GM23338 (cell line): ENCODE measurements at regions not wholly inside any gene's neighbourhood (a gene's known extent, or its start where the extent isn't known, plus 50 kb on each side); places are given as distances from the start of the nearest gene placed in this dataset.

Source experiments
- ATAC-seq: fragments of 200-7000 bp; cut with Tn5 transposase; 3 replicates; pipeline ENCODE4 v1.9.1; 2020
- DNase-seq: peaks from one replicate; pipeline ENCODE4 v3.0.0-alpha.2; 2015; ENCODE audit warnings: low spot score
- H2AFZ ChIP-seq: fragments of 200-600 bp; sonication (generic); 2 replicates; pipeline ENCODE4 v1.8.0; 2016; ENCODE audit warnings: antibody characterized with exemption, mild to moderate bottlenecking, moderate library complexity
- H3F3A ChIP-seq: fragments of 200-600 bp; sonication (generic); replicated peaks from 2 replicates; pipeline ENCODE4 v1.8.0; 2017; ENCODE audit warnings: antibody characterized with exemption, mixed run types, low read depth
- H3K27ac ChIP-seq: fragments of 200-600 bp; sonication (generic); 2 replicates; pipeline ENCODE4 v1.6.1; 2016; ENCODE audit warnings: low read depth
- H3K27me3 ChIP-seq: fragments of 200-600 bp; sonication (generic); 2 replicates; pipeline ENCODE4 v1.8.0; 2016; ENCODE audit warnings: mild to moderate bottlenecking, mixed run types, moderate library complexity; ENCODE audit not compliant: insufficient read depth
- H3K36me3 ChIP-seq: fragments of 200-600 bp; sonication (generic); 2 replicates; pipeline ENCODE4 v1.8.0; 2016; ENCODE audit warnings: mild to moderate bottlenecking; ENCODE audit not compliant: insufficient read depth
- H3K4me1 ChIP-seq: fragments of 200-600 bp; sonication (generic); 2 replicates; pipeline ENCODE4 v1.8.0; 2016; ENCODE audit warnings: mild to moderate bottlenecking, moderate library complexity; ENCODE audit not compliant: insufficient read depth
- H3K4me2 ChIP-seq: fragments of 200-600 bp; sonication (generic); 2 replicates; pipeline ENCODE4 v1.7.1; 2017; ENCODE audit warnings: mixed run types
- H3K4me3 ChIP-seq: fragments of 200-600 bp; sonication (generic); 2 replicates; pipeline ENCODE4 v1.6.1; 2016; ENCODE audit warnings: mixed run types
- H3K79me2 ChIP-seq: fragments of 200-600 bp; sonication (generic); replicated peaks from 2 replicates; pipeline ENCODE4 v1.8.0; 2017; ENCODE audit warnings: mild to moderate bottlenecking; ENCODE audit not compliant: insufficient read depth
- H3K9me2 ChIP-seq: fragments of 200-600 bp; sonication (generic); 2 replicates; pipeline ENCODE4 v1.8.0; 2017; ENCODE audit not compliant: insufficient read depth
- H4K20me1 ChIP-seq: fragments of 200-600 bp; sonication (generic); replicated peaks from 2 replicates; pipeline ENCODE4 v1.8.0; 2017; ENCODE audit warnings: mild to moderate bottlenecking; ENCODE audit not compliant: insufficient read depth
- H3K27ac Mint-ChIP-seq: 2 replicates; pipeline ENCODE4 v1.8.0; 2020; ENCODE audit warnings: inconsistent platforms, mild to moderate bottlenecking, moderate library complexity, mixed read lengths
- H3K27me3 Mint-ChIP-seq: 3 replicates; pipeline ENCODE4 v1.8.0; 2022; ENCODE audit warnings: low read depth, mild to moderate bottlenecking, moderate library complexity, mixed read lengths, inconsistent platforms; ENCODE audit not compliant: insufficient read depth, poor library complexity
- H3K36me3 Mint-ChIP-seq: 3 replicates; pipeline ENCODE4 v1.8.0; 2021; ENCODE audit warnings: low read depth, mild to moderate bottlenecking, inconsistent platforms, moderate library complexity, mixed read lengths
- H3K4me1 Mint-ChIP-seq: 3 replicates; pipeline ENCODE4 v1.8.0; 2020; ENCODE audit warnings: mild to moderate bottlenecking, inconsistent platforms, mixed read lengths
- H3K4me3 Mint-ChIP-seq: 3 replicates; pipeline ENCODE4 v1.8.0; 2021; ENCODE audit warnings: moderate library complexity, mild to moderate bottlenecking, inconsistent platforms, mixed read lengths
- H3K9me3 Mint-ChIP-seq: 3 replicates; pipeline ENCODE4 v1.8.0; 2020; ENCODE audit warnings: moderate library complexity, mild to moderate bottlenecking, inconsistent platforms, mixed read lengths
- CREB1 ChIP-seq: fragments of 250-450 bp; sonication (Bioruptor Pico); IDR thresholded peaks from 2 replicates; pipeline ENCODE4 v1.5.0; 2020; ENCODE audit warnings: low read depth, mild to moderate bottlenecking, moderate library complexity
- ETS1 ChIP-seq: IDR thresholded peaks from 2 replicates; pipeline ENCODE4 v1.6.1; 2016; ENCODE audit warnings: antibody characterized with exemption
- EZH2phosphoT487 ChIP-seq: fragments of 200-600 bp; sonication (generic); IDR thresholded peaks from one replicate; pipeline ENCODE4 v1.8.1; 2018; ENCODE audit warnings: antibody characterized with exemption; ENCODE audit not compliant: unreplicated experiment
- NANOG ChIP-seq: IDR thresholded peaks from 2 replicates; pipeline ENCODE4 v1.6.1; 2016; ENCODE audit warnings: antibody characterized with exemption, borderline replicate concordance
- POLR2AphosphoS5 ChIP-seq: IDR thresholded peaks from 2 replicates; pipeline ENCODE4 v1.6.1; 2016; ENCODE audit warnings: antibody characterized with exemption, low read depth
- REST ChIP-seq: IDR thresholded peaks from one replicate; pipeline ENCODE4 v1.6.1; 2018; ENCODE audit warnings: antibody characterized with exemption; ENCODE audit not compliant: unreplicated experiment
- STAT1 ChIP-seq: IDR thresholded peaks from one replicate; pipeline ENCODE4 v1.6.1; 2016; ENCODE audit warnings: antibody characterized with exemption; ENCODE audit not compliant: unreplicated experiment
- ZNF114 ChIP-seq: fragments of 250-450 bp; sonication (Bioruptor Pico); IDR thresholded peaks from 2 replicates; pipeline ENCODE4 v1.5.0; 2020; ENCODE audit warnings: mild to moderate bottlenecking, moderate library complexity
- ZNF462 ChIP-seq: fragments of 250-450 bp; sonication (Bioruptor Pico); IDR thresholded peaks from 2 replicates; pipeline ENCODE4 v1.5.0; 2020; ENCODE audit warnings: mild to moderate bottlenecking, moderate library complexity

GRCh38 chr4:137367620-137368019 is 164.7 kb downstream of the PCDH18 start (continued):
- no peak for TF ChIP-seq ZNF462
- TF ChIP-seq POLR2AphosphoS5, result no peak
- TF ChIP-seq STAT1, result no peak
- no peak for TF ChIP-seq ETS1
- no peak for TF ChIP-seq CREB1 (CRISPR knock-in tag)

GRCh38 chr4:137363496-137363895 is 168.8 kb downstream of the PCDH18 start:
- H3F3A ChIP-seq, result no peaks in the 10 kb centered on the region
- ATAC-seq (no peak), DNase-seq (no peak)
- H2AFZ ChIP-seq, result no peak overlapping the region
- no peaks in the 10 kb centered on the region for H3K9me2 ChIP-seq
- H3K4me3 ChIP-seq, result no peak overlapping the region
- Mint-ChIP-seq H3K4me1 (no peaks in the 10 kb centered on the region), H3K27me3 (no peaks in the 10 kb centered on the region), H3K4me3 (no peak overlapping the region), H3K27ac (no peak overlapping the region), H3K9me3 (no peaks in the 10 kb centered on the region), H3K36me3 (no peaks in the 10 kb centered on the region)
- H3K79me2 ChIP-seq, result no peaks in the 10 kb centered on the region
- peaks cover 3% of the 10 kb centered on the region; the same call in 1 of the 2 replicates for H3K4me1 ChIP-seq
- no peaks in the 10 kb centered on the region for H3K27me3 ChIP-seq
- no peak overlapping the region for H3K4me2 ChIP-seq
- H3K36me3 ChIP-seq, result no peaks in the 10 kb centered on the region
- no peak overlapping the region for H3K27ac ChIP-seq
- H4K20me1 ChIP-seq, result no peaks in the 10 kb centered on the region
- TF ChIP-seq ZNF114 (CRISPR knock-in tag) (no peak), CREB1 (CRISPR knock-in tag) (no peak), ETS1 (no peak), EZH2phosphoT487 (no peak), STAT1 (no peak), NANOG (no peak), REST (no peak), POLR2AphosphoS5 (no peak)
